ENCODE measurements at regions not wholly inside any gene's neighbourhood (a gene's known extent, or its start where the extent isn't known, plus 50 kb on each side); places are given as distances from the start of the nearest gene placed in this dataset.

DNA sequence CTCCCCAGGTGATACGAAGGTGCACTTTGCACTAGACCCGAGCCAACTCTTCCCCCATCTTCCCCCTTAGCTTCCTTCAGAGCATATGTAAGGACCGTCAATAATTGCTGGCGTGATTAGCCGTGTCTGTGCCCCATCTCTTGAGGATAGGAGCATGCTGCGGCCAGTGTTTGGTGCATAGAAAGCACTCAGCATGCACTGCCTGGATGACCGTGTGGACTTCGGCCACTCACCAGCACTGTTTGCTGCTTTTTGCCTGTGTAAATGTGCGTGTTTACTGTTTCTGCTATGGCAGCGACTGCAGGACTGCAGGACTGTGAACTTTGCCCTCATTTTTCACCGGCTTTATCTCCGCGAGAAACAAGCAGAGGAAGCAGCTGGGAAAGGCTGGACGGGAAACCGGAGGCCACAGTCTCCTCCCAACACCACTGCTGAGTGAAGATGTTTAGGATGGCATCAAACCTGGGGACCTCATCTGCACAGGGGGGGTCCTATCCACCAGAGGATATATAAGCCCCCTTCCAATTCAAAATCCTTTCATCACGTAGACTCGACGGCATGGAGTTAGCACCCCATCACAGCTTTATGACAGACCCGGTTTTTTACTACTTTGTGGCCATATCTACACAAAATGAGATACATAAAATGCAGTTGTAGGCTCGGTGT is 150.6 kb upstream of the AFDN start:
- intact Hi-C loops (cut with DNase I; ENCODE audit: low total_unique reads) = no loop called here
- peaks cover 0 to 55% (median 8%) of the 10 kb centered on the region in 7 donors for H3K27me3 ChIP-seq (replicated peaks in 1 of 7)
- 43 to 50% (median 43%) methylated on average over 18 to 20 of the region's 20 CpGs for WGBS, 5 donors
- no peak for TF ChIP-seq CTCF (IDR thresholded peaks at IDR 0.05 in 8 of 11, conservative IDR thresholded peaks at IDR 0.05 in 3 of 11)
- peak in 2 of 3 donors; percentile 78 to 87 for TF ChIP-seq POLR2AphosphoS5 (IDR thresholded peaks at IDR 0.05)
- peaks cover 9 to 41% (median 28%) of the 10 kb centered on the region in 6 donors for H3K4me1 ChIP-seq
- H3K27ac ChIP-seq = peak overlapping the region in 7 of 8 donors; percentile 8 to 80 (median 72)
- H3K4me3 ChIP-seq = no peak overlapping the region
- peaks cover 0 to 9% (median 0%) of the 10 kb centered on the region in 8 donors for H3K9me3 ChIP-seq
- DNase-seq = no peak
- H3K36me3 ChIP-seq = no peaks in the 10 kb centered on the region

GRCh38 chr6:167676666-167677421 is 149.9 kb upstream of the AFDN start:
- TF ChIP-seq CTCF (IDR thresholded peaks at IDR 0.05 in 8 of 11, conservative IDR thresholded peaks at IDR 0.05 in 3 of 11) (no peak), POLR2A (IDR thresholded peaks at IDR 0.05) (no peak), POLR2AphosphoS5 (IDR thresholded peaks at IDR 0.05) (peak in 2 of 3 donors; percentile 22 to 60)
- no peak for DNase-seq
- Histone ChIP-seq H3K27ac (peak overlapping the region in 7 of 8 donors; percentile 8 to 80 (median 72)), H3K4me3 (no peak overlapping the region), H3K4me1 (peaks cover 9 to 48% (median 29%) of the 10 kb centered on the region in 6 donors), H3K9me3 (peaks cover 0 to 8% (median 0%) of the 10 kb centered on the region in 8 donors), H3K27me3 (replicated peaks in 1 of 7) (peaks cover 0 to 62% (median 8%) of the 10 kb centered on the region in 7 donors), H3K36me3 (no peaks in the 10 kb centered on the region)
- intact Hi-C loops (cut with DNase I; ENCODE audit: low total_unique reads) = no loop called here
- 56 to 76% (median 71%) methylated on average over 12 of the region's 12 CpGs for WGBS, 5 donors

DNA sequence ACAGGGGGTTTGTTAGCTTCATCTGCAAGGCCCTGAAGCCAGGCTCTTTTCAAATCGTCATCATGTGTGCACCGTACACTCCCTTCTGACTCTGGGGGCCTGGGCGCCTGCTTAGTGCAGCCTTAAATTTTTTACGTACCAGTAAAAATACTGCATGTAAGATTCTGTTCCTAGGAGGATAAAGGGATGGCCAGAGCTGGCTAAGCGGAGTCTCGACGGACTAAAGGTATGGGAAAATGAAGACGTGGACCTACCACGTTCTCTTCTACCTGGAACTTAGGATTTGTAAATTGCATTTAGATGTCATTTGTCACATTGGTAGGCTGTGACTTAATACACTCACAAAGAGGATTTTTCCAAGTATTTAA is 149.3 kb upstream of the AFDN start:
- peak overlapping the region in 5 of 8 donors; percentile 65 to 80 (median 73) for H3K27ac ChIP-seq
- H3K4me3 ChIP-seq = no peak overlapping the region
- TF ChIP-seq POLR2AphosphoS5 (IDR thresholded peaks at IDR 0.05) (no peak), POLR2A (IDR thresholded peaks at IDR 0.05) (no peak), CTCF (IDR thresholded peaks at IDR 0.05 in 8 of 11, conservative IDR thresholded peaks at IDR 0.05 in 3 of 11) (no peak)
- no peaks in the 10 kb centered on the region for H3K36me3 ChIP-seq
- 77 to 89% (median 86%) methylated on average over 9 of the region's 9 CpGs for WGBS, 5 donors
- H3K9me3 ChIP-seq = peaks cover 0 to 2% (median 0%) of the 10 kb centered on the region in 8 donors
- no peak for DNase-seq
- intact Hi-C loops (cut with DNase I; ENCODE audit: low total_unique reads) = no loop called here
- peaks cover 9 to 54% (median 32%) of the 10 kb centered on the region in 6 donors for H3K4me1 ChIP-seq
- peaks cover 0 to 66% (median 8%) of the 10 kb centered on the region in 7 donors for H3K27me3 ChIP-seq (replicated peaks in 1 of 7)
